GM12878 (cell line): ENCODE measurements at regions not wholly inside any gene's neighbourhood (a gene's known extent, or its start where the extent isn't known, plus 50 kb on each side); places are given as distances from the start of the nearest gene placed in this dataset.

Experiments
- ATAC-seq: fragments of 200-7000 bp; cut with Tn5 transposase; 3 replicates; pipeline ENCODE4 v1.9.1; 2020; ENCODE audit warnings: mild to moderate bottlenecking, moderate library complexity
- BruUV-seq: library from RNA; stranded (reverse); fragments of 400-500 nt; replicated peaks from 2 replicates; lab custom pipeline; 2021; lab: Mats Ljungman, UMichigan
- CTCF ChIA-PET: fragments of 300-600 bp; sonication (Branson Sonifier 250); formaldehyde crosslinking; extraction: SDS; loops from one replicate; lab custom pipeline; 2021; ENCODE audit warnings: inconsistent platforms; lab: Yijun Ruan, JAX
- POLR2A ChIA-PET: fragments of 350-600 bp; formaldehyde crosslinking; extraction: SDS; loops from one replicate; lab custom pipeline; 2021; ENCODE audit warnings: inconsistent platforms; lab: Charles Lee
- RAD21 ChIA-PET: fragments of 300-600 bp; sonication (Branson Sonifier 250); formaldehyde crosslinking; loops from one replicate; lab custom pipeline; 2023; ENCODE audit warnings: antibody characterized with exemption; ENCODE audit not compliant: unreplicated experiment; lab: Charles Lee
- SMC1A ChIA-PET: fragments of 300-600 bp; sonication (Branson Sonifier 250); formaldehyde crosslinking; loops from one replicate; lab custom pipeline; 2023; ENCODE audit not compliant: unreplicated experiment, uncharacterized antibody; lab: Charles Lee
- DNase-seq: peaks from one replicate; pipeline ENCODE4 v3.0.0-alpha.2; 2011; ENCODE audit warnings: low read depth, low spot score
- FAIRE-seq: peaks from 3 replicates; lab custom pipeline; 2011; peaks lifted over from hg19 to GRCh38; lab: Jason Lieb, UNC
- H2AFZ ChIP-seq: 2 replicates; pipeline ENCODE4 v1.6.0; 2011; ENCODE audit warnings: low read depth, low read length, control low read depth; ENCODE audit not compliant: control insufficient read depth
- H3K27ac ChIP-seq: 2 replicates; pipeline ENCODE4 v1.5.1; 2011; ENCODE audit warnings: control low read depth; ENCODE audit not compliant: control insufficient read depth, insufficient read depth
- H3K27me3 ChIP-seq, 2 experiments: replicated peaks in 1 of 2; 2 replicates each; pipeline versions ENCODE4 v1.6.0 to v1.6.1; 2011; ENCODE audit warnings: low read length in 1 of 2; ENCODE audit not compliant: control insufficient read depth in 2 of 2, insufficient read depth in 2 of 2
- H3K36me3 ChIP-seq, 2 experiments: 2 replicates each; pipeline ENCODE4 v1.5.1; 2011; ENCODE audit warnings: low read length in 1 of 2; ENCODE audit not compliant: control insufficient read depth in 2 of 2, insufficient read depth in 2 of 2
- H3K4me1 ChIP-seq: 2 replicates; pipeline ENCODE4 v1.6.1; 2011; ENCODE audit warnings: mild to moderate bottlenecking, low read length, moderate library complexity, mixed read lengths; ENCODE audit not compliant: control insufficient read depth, insufficient read depth
- H3K4me2 ChIP-seq: 2 replicates; pipeline ENCODE4 v1.6.0; 2011; ENCODE audit warnings: control low read depth; ENCODE audit not compliant: control insufficient read depth, insufficient read depth
- H3K4me3 ChIP-seq: fragments of 200-600 bp; sonication (generic); 2 replicates; pipeline ENCODE4 v1.5.1; 2016
- H3K79me2 ChIP-seq: 2 replicates; pipeline ENCODE4 v1.6.0; 2011; ENCODE audit warnings: low read length; ENCODE audit not compliant: control insufficient read depth, insufficient read depth
- H3K9ac ChIP-seq: 2 replicates; pipeline ENCODE4 v1.8.0; 2011; ENCODE audit warnings: low read length, control low read depth, mixed read lengths; ENCODE audit not compliant: control insufficient read depth, insufficient read depth
- H3K9me3 ChIP-seq: replicated peaks from 3 replicates; pipeline ENCODE4 v1.5.1; 2011; ENCODE audit warnings: mild to moderate bottlenecking, low read length; ENCODE audit not compliant: control insufficient read depth, insufficient read depth
- H4K20me1 ChIP-seq: 2 replicates; pipeline ENCODE4 v1.6.0; 2011; ENCODE audit not compliant: control insufficient read depth, insufficient read depth
- BACH1 ChIP-seq: fragments of 450-650 bp; IDR thresholded peaks from 2 replicates; pipeline ENCODE4 v1.6.1; 2017; ENCODE audit warnings: mild to moderate bottlenecking, borderline replicate concordance
- BCL11A ChIP-seq: IDR thresholded peaks from 2 replicates; pipeline ENCODE4 v1.6.1; 2011; ENCODE audit warnings: low read depth, low read length
- BMI1 ChIP-seq: fragments of 450-650 bp; IDR thresholded peaks from 2 replicates; pipeline ENCODE4 v1.6.1; 2016; ENCODE audit warnings: mild to moderate bottlenecking, moderate library complexity, borderline replicate concordance
- CREM ChIP-seq: IDR thresholded peaks from 2 replicates; pipeline ENCODE4 v1.6.1; 2014; ENCODE audit warnings: antibody characterized with exemption, low read depth
- EED ChIP-seq: sonication (generic); IDR thresholded peaks from 2 replicates; pipeline ENCODE4 v1.6.1; 2016; ENCODE audit warnings: antibody characterized with exemption, low read depth
- EP300 ChIP-seq, 2 experiments: fragments of 150-350 bp in 1 of 2; IDR thresholded peaks; 2 replicates each; pipeline ENCODE4 v1.6.1; 2011 to 2012; ENCODE audit warnings: low read depth in 2 of 2, low read length in 2 of 2, borderline replicate concordance in 1 of 2, improper control_type of control experiment in 1 of 2, inconsistent platforms in 1 of 2; ENCODE audit not compliant: control insufficient read depth in 1 of 2
- EZH2 ChIP-seq: IDR thresholded peaks from 2 replicates; pipeline ENCODE4 v1.6.1; 2012; ENCODE audit warnings: low read depth, mild to moderate bottlenecking, control low read depth, inconsistent platforms, low read length, borderline replicate concordance; ENCODE audit not compliant: control insufficient read depth
- IKZF2 ChIP-seq, 2 experiments: fragments of 450-650 bp; IDR thresholded peaks; 2 replicates each; pipeline ENCODE4 v1.6.1; 2017; ENCODE audit warnings: mild to moderate bottlenecking in 2 of 2, moderate library complexity in 2 of 2
- IRF4 ChIP-seq: IDR thresholded peaks from 2 replicates; pipeline ENCODE4 v1.6.1; 2011; ENCODE audit warnings: low read depth, low read length
- MTA2 ChIP-seq: fragments of 450-650 bp; IDR thresholded peaks from 2 replicates; pipeline ENCODE4 v1.6.1; 2016; ENCODE audit warnings: low read depth, mild to moderate bottlenecking, moderate library complexity
- MXI1 ChIP-seq: fragments of 150-350 bp; IDR thresholded peaks from 2 replicates; pipeline ENCODE4 v1.6.1; 2011; ENCODE audit warnings: low read depth, mild to moderate bottlenecking, inconsistent platforms, low read length, improper control_type of control experiment
- MYC ChIP-seq: IDR thresholded peaks from 2 replicates; pipeline ENCODE4 v1.6.1; 2011; ENCODE audit warnings: mild to moderate bottlenecking, low read length, moderate library complexity, inconsistent platforms; ENCODE audit not compliant: insufficient read depth, insufficient replicate concordance, insufficient read length, severe bottlenecking
- NFXL1 ChIP-seq: fragments of 450-650 bp; IDR thresholded peaks from 2 replicates; pipeline ENCODE4 v1.6.1; 2017; ENCODE audit warnings: antibody characterized with exemption, mild to moderate bottlenecking, borderline replicate concordance
- NRF1 ChIP-seq: conservative IDR thresholded peaks from 2 replicates; pipeline ENCODE4 v1.6.1; 2011; ENCODE audit warnings: mild to moderate bottlenecking, low read depth, low read length, improper control_type of control experiment
- PAX5 ChIP-seq: IDR thresholded peaks from 2 replicates; pipeline ENCODE4 v1.6.1; 2011; ENCODE audit warnings: low read depth, low read length, borderline replicate concordance
- SMAD1 ChIP-seq: fragments of 450-650 bp; IDR thresholded peaks from 2 replicates; pipeline ENCODE4 v1.6.1; 2018; ENCODE audit warnings: mild to moderate bottlenecking, low read depth; ENCODE audit not compliant: partially characterized antibody
- WRNIP1 ChIP-seq: IDR thresholded peaks from 2 replicates; pipeline ENCODE4 v1.6.1; 2011; ENCODE audit warnings: low read depth, low read length, improper control_type of control experiment, borderline replicate concordance
- ZBED1 ChIP-seq: IDR thresholded peaks from 2 replicates; pipeline ENCODE4 v1.6.1; 2016; ENCODE audit warnings: borderline replicate concordance
- ZNF217 ChIP-seq: fragments of 450-650 bp; IDR thresholded peaks from 2 replicates; pipeline ENCODE4 v1.6.1; 2017; ENCODE audit warnings: antibody characterized with exemption, mild to moderate bottlenecking
- ZNF24 ChIP-seq: fragments of 450-650 bp; IDR thresholded peaks from 2 replicates; pipeline ENCODE4 v1.6.1; 2017; ENCODE audit warnings: antibody characterized with exemption, mild to moderate bottlenecking
- ZNF384 ChIP-seq: IDR thresholded peaks from 2 replicates; pipeline ENCODE4 v1.6.1; 2012; ENCODE audit warnings: low read depth, mild to moderate bottlenecking, low read length, improper control_type of control experiment, borderline replicate concordance
- WGBS: methylation state at CpG from one replicate; pipeline ENCODE4 v1.1.6; 2016; ENCODE audit warnings: low lambda C conversion rate; ENCODE audit not compliant: insufficient replicate concordance, insufficient coverage; ENCODE audit errors: missing lambda C conversion rate; 5-methylcytosine and 5-hydroxymethylcytosine counted together
- in situ Hi-C: fragments of 300-500 bp; cut with MboI; formaldehyde crosslinking; loops from 9 replicates; pipeline ENCODE4 v1.14.3; 2018; ENCODE audit warnings: mixed read lengths
- intact Hi-C: fragments of 100-400 bp; cut with micrococcal nuclease; formaldehyde crosslinking; loops from one replicate; pipeline ENCODE4 v1.14.2; 2022; ENCODE audit not compliant: unreplicated experiment
- TF ChIP-seq, protein P1 (sequence below): fragments of 450-650 bp; IDR thresholded peaks from 2 replicates; pipeline ENCODE4 v1.6.1; 2017; ENCODE audit warnings: mild to moderate bottlenecking

DNA sequence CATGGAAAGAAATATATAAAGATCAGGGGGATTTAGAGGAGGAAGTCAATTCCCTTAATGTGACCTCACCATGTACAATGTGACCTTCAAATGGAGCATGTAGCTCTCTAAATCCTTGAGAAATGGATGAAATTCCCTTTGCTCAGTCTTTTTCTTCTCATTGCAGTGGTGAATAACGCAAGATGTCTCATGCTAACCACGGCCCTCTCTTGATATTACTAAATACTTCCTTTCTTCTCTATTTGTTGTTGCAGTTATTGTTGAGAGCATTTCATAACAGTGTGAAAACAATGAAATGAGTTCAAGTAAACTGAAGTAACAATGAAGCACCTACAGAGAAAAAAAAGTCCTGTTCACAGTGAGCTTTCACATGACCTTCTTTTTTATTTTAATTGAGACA, 55.6 kb downstream of the ZNF281 start:
- SMC1A ChIA-PET, result interaction anchor here (1.3 to 3.3 kb wide), 6 partner anchors 9 to 118 kb away, joined by 3 to 11 read pairs (median 4); no protein-coding TSS in a partner anchor
- peak overlapping the region; percentile 15; the same call in 1 of the 2 replicates for H3K27ac ChIP-seq
- FAIRE-seq (no peak), ATAC-seq (peak; percentile 74), DNase-seq (peak; percentile 44)
- H3K79me2 ChIP-seq, result no peaks in the 10 kb centered on the region
- no peak overlapping the region for H3K4me3 ChIP-seq
- peak overlapping the region; percentile 15; the same call in 1 of the 2 replicates for H2AFZ ChIP-seq
- POLR2A ChIA-PET, result interaction anchor here (1.2 kb wide), 1 partner anchor 10 kb away, joined by 3 read pairs; no protein-coding TSS in a partner anchor
- intact Hi-C loops (loop anchor here (5.0 kb wide), 1 partner anchor 313 kb away; the partner anchor contains the start of gene DDX59), in situ Hi-C loops (no loop called here)
- no peak overlapping the region for H3K9ac ChIP-seq
- 0% methylated on average over 2 of the region's 2 CpGs for WGBS
- CTCF ChIA-PET, result interaction anchor here (1.0 to 1.7 kb wide), 2 partner anchors 9 to 15 kb away, joined by 4 to 5 read pairs; no protein-coding TSS in a partner anchor
- peaks cover 30% of the 10 kb centered on the region for H3K4me1 ChIP-seq
- no peaks in the 10 kb centered on the region for H3K36me3 ChIP-seq
- H3K4me2 ChIP-seq, result peak overlapping the region; percentile 47
- BruUV-seq, result no TSS peak
- H3K9me3 ChIP-seq, result no peaks in the 10 kb centered on the region
- no peaks in the 10 kb centered on the region for H3K27me3 ChIP-seq
- H4K20me1 ChIP-seq, result no peaks in the 10 kb centered on the region
- RAD21 ChIA-PET, result interaction anchor here (1.3 kb wide), 1 partner anchor 62 kb away, joined by 3 read pairs; no protein-coding TSS in a partner anchor
- TF ChIP-seq IKZF2 (IDR thresholded peaks at IDR 0.05) (peak; percentile 58 to 71; a peak in 2 of 4 replicates), IRF4 (peak; percentile 93), NRF1 (no peak), ZNF217 (0 out of 2 replicates have a peak, but pooled peaks have one; percentile 27), BCL11A (0 out of 2 replicates have a peak, but pooled peaks have one; percentile 42), PAX5 (0 out of 2 replicates have a peak, but pooled peaks have one; percentile 7), CREM (peak; percentile 38; the same call in 1 of the 2 replicates), SMAD1 (no peak), NFXL1 (no peak), MYC (no peak), ZBED1 (no peak), ZNF24 (peak; percentile 84), MXI1 (no peak), BACH1 (0 out of 2 replicates have a peak, but pooled peaks have one; percentile 20), EED (peak; percentile 52; the same call in 1 of the 2 replicates), WRNIP1 (no peak), MTA2 (peak; percentile 37; the same call in 1 of the 2 replicates), ZNF384 (0 out of 2 replicates have a peak, but pooled peaks have one; percentile 9), BMI1 (no peak), EP300 (IDR thresholded peaks at IDR 0.05; ENCODE audit: borderline replicate concordance in 1 of 2, control insufficient read depth in 1 of 2, low read depth in 2 of 2, low read length in 2 of 2) (peak in 1 of 2 experiments; percentile 70; a peak in 2 of 4 replicates), EZH2 (no peak)
- TF ChIP-seq, protein P1, sequence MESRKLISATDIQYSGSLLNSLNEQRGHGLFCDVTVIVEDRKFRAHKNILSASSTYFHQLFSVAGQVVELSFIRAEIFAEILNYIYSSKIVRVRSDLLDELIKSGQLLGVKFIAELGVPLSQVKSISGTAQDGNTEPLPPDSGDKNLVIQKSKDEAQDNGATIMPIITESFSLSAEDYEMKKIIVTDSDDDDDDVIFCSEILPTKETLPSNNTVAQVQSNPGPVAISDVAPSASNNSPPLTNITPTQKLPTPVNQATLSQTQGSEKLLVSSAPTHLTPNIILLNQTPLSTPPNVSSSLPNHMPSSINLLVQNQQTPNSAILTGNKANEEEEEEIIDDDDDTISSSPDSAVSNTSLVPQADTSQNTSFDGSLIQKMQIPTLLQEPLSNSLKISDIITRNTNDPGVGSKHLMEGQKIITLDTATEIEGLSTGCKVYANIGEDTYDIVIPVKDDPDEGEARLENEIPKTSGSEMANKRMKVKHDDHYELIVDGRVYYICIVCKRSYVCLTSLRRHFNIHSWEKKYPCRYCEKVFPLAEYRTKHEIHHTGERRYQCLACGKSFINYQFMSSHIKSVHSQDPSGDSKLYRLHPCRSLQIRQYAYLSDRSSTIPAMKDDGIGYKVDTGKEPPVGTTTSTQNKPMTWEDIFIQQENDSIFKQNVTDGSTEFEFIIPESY, result no peak
